HG02759 (cell line): ENCODE measurements at regions not wholly inside any gene's neighbourhood (a gene's known extent, or its start where the extent isn't known, plus 50 kb on each side); places are given as distances from the start of the nearest gene placed in this dataset.
"Not testable (repeated sequence)": the region's sequence is repeated elsewhere in the genome, so short reads cannot be mapped to it uniquely, and the experiment has no call there.

ENCODE experiments used
- ATAC-seq: cut with Tn5 transposase; IDR thresholded peaks from one replicate; pipeline ENCODE4 v1.9.1; 2021; ENCODE audit warnings: mild to moderate bottlenecking, moderate library complexity; ENCODE audit not compliant: unreplicated experiment

DNA sequence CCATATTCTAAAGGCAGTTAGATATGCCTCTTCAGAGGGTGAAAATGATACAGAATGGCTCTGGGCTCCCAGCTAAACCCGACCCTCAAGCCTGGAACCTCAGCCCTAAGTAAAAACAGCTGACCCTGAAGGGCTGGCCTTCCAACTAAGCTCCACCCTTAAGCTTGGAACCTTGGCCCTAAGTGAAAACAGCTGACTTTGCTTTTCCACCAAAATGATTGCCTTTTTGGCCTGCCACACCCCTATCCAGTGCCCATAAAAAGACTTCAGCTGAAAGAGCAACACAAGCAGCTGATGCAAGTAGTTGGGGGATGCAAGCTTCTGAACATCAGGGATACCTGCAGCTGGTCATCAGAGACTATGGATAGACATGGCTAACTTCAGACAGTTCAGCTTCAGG is 647.4 kb upstream of the SGCD start:
- no peak for ATAC-seq

DNA sequence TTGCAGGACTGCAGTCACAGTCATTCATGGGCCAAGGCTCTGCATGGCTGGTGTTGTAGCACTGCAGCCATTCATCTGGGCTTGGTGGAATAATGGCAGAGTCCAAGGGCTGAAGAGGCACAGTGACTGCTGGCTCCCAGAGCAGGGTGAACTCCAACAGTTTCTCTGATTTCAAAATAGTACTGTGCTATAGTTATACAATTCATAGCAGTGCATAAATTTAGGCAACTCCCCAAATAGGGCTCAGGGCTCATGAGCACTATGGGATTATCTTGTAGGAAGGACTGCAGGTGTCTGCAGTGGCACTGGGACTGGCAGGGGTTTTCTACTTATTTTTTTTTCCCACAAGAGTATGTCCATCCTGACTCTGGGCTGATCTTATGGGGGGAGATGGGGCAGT is 642.5 kb upstream of the SGCD start:
- no peak for ATAC-seq

DNA sequence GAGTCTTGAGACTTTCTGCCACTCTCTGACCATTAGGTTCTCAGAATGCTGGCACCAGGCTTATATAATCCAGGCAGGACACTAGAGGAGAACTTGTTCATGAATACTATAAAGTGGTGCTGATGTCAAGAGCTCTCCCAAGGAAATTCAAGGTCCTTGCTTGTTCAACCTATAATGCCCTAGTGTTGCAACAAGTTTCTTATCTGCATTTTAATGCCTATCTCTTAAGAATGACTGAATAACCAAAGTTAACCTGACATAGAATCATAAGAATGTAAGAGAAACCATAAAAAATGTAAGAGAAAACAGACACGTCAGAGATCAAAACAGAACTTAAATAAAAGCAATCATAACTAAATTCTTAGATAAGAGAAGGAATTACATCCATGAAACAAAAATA is 640.8 kb upstream of the SGCD start:
- no peak for ATAC-seq

DNA sequence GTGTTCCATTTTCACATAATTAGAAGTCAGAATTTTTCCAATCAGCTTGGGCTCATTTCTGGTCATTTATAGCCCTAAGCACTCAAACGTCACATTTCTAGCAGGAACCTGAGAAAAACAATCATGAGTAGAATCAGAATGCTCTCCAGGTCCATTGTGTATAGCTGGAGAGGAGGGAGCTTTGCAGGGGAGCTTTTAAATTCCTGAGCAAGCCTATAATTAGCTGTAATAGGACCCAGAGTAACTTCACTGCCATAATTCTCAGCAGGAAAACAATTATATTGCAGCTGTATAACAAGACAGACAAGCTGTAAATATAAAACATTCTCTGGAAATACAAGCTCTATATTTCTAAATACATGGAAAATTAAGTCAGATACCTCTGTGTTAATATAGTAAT is 637.6 kb upstream of the SGCD start:
- ATAC-seq, result no peak

DNA sequence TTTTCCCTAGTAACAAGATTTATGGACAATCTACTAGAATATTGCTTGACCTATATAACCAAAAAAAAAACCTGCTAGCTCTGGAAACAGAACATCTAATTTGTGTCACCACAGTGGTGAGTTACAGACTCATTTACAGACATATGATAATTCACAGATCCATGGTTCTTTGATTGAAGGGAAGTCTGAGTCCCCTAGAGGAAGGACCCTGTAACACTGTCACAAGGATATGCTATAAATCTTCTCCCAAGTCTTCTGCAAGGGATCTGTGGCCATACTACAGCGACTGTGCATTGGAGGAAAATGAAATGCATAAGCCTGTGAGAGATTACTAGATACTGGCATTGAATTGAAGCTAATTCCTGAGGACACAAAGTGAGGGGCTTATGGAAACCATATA is 630.6 kb upstream of the SGCD start:
- no peak for ATAC-seq

DNA sequence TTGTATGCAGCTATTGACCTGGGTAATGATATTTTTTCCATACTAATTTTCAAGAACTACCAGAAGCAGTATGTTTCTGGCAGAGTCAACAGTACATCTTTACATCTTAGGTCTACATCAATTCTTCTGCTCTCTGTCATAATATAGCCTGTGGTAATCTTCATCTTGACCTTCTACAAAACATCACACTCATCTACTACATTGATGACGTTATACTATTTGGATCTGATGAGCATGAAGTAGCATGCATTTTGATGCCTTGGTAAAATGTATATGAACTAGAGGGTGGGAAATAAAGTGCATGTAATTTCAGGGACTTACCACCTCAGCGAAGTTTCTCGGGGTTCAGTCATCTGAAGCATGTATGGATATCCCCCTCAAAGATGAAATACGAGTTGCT is 629.7 kb upstream of the SGCD start:
- no peak for ATAC-seq

DNA sequence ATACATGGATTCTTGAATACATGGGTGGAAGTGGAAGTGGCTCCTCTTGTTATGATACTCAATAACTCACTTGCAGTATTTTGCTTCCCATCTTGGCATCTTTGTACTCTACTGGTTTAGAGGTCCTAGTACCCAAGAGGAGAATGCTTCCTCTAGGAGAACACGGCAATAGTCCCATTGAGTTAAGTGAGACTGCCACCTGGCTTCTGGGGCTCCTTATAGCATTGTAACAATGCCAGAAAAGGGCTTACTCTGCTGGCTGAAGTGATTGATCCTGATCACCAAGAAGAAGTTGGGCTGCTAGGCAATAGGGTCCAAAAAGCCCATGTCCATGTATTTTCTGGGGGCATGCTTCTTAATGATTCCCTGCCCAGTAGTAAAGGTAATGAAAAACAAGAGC is 627.6 kb upstream of the SGCD start:
- no peak for ATAC-seq

DNA sequence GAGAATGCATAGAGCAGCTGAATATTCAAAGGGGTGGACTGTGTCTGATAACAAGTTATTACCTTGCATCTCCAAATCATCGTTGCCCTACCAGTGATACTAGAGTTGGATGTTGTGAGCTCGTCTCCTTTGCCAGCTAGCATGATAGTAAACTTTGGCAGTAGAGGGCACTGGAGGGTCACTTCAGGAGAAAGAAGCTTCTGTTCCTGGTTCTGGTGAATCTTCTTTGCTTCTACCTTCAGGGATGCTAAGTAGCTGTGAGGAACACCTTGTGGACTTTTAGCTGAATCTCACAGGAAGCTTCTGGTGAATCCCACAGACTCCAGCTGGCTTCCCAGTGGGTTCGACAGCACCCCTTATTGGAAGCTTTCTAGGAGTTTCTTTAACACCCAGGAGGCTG is 626.6 kb upstream of the SGCD start:
- no peak for ATAC-seq

DNA sequence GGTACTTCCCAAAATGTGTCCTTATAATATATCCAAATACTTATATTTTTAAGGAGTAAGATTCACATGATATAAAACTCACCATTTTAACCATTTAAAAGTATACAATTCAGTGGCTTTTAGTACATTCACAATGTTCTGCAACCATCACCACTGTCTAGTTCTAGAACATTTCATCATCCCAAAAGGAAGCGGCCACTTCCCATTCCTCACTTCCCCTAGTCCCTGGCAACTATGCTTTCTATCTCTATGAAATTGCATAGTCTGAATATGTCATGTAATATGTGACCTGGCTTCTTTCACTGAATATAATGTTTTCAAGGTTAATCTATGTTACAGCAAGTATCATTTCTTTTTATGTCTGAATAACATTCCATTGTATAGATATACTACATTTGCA is 615.1 kb upstream of the SGCD start:
- no peak for ATAC-seq

DNA sequence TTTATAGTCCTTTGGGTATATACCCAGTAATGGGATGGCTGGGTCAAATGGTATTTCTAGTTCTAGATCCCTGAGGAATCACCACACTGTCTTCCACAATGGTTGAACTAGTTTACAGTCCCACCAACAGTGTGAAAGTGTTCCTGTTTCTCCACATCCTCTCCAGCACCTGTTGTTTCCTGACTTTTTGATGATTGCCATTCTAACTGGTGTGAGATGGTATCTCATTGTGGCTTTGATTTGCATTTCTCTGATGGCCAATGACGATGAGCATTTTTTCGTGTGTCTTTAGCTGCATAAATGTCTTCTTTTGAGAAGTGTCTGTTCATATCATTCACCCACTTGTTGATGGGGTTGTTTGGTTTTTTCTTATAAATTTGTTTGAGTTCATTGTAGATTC is 612.5 kb upstream of the SGCD start:
- ATAC-seq, result not testable (repeated sequence)

DNA sequence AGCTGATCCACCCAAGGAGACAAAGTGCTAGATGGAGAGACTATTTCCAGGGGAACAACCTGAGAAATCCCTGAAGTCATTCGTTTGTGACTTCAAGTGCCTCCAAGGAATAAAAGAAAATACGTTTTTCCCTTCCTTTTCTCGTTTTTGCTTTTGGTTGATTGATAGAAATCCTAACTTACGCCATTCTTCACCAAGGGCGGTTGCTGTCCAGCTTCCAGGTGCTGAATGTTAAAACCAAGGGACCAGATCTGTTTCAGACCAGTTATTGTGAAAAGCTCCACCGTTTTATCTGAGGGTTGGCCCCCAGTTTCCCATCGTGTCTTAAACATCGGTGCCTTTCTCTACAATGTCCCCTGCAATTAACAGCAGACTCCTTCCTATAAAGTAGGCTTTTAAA is 600.7 kb upstream of the SGCD start:
- no peak for ATAC-seq

DNA sequence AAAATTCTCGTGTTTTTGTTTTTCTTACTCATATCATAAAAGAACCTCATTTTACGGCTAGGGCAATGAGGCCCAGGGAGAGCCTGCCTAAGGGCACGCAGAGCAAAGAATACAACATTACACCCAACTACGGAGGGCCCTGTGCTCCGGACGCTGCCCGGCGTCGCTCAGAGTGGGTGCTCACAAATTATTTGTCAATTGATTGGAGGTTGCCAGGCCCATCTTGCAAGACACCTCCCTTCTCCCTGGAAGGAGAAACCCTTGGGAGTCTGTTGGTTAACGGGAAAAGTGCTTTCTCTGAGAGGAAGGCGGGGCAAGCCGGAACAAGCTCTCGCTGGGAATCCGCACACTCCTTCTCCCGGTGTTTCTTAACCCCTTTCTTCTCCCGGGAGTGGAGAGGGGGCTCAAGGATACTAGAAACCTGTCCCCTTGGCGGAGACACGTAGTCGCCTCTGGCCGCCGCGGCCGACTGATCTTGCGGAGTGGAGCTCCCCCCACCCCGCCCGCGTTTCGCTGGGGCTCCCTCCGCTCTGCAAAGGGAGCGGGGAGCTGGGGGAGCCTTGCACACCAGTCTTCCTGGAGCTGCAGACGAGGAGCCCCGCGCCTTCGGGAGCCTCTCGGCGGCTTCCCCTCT is 599.3 kb upstream of the SGCD start:
- no peak for ATAC-seq

DNA sequence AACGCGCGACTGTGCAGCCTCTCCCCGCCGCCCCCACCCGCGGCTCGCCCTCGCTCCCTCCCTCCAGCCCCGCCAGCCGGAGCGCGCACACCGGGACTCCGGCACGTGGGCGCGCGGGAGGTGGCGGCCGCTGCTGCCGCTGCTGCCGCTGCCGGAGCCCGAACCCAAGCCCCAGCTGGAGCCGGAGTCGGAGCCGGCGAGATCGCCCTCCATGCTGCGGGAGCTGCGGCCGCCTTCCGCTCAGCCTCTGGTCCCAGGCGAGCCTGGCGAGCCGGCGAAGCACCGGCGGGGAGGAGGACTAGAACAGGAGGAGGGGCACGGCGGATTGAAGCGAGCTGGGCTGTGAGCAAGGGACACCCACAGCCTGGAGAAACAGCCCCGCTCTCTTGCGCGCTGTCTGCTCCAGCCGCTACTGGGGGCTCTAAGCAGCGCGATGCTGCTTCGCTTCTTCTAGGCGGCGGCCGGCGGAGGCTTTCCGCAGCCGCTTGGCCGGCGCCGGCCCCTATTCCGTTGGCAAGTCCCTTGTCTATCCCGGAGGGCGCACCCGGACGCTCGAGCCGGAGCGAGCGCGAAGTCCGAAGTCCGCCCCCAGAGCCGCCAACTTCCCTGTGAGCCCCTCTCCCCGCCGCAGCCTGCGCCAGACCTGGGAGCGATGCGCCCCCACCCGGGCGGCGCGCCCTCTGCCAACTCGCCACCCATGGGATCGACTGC is 598.7 kb upstream of the SGCD start:
- no peak for ATAC-seq

DNA sequence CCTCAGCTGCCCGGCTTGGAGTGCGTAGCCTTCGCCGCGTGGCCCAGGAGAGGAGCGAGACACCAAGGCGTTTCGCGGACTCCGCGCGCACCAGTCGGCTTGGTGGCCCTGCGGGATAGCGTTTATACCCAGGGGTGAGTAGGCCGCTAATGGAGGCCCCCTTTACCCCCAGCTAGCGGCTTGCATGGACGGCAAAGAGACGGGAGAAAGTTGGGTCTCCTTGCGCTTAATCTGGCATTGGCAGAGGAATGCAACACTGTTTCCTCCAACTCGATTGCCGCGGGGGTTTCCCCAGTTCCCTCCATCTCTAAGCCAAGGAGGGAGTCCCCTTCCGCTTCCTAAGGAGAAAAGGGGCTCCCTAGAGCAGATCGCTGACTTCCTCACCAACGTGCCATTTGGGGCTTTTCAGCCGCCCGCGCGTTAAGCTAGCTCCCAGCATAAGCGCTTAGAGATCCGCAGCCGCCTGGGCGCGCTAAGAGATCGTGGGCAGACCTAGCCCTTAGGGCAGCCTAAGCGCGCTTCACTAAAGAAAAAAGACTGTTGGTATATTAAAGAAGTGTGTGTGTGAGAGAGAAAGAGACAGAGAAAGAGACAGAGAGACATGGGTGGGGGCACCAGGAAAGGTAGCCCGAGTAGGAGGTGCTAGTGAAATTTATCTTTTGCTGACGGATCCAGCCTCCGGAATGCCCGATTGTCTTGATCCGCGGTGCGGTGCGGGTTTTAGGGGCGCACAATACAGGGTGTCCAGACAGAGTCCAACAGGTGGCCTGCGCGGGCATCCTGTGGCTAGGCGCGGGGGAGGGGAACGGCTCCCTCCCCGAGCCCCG is 597.9 kb upstream of the SGCD start:
- ATAC-seq, result no peak

DNA sequence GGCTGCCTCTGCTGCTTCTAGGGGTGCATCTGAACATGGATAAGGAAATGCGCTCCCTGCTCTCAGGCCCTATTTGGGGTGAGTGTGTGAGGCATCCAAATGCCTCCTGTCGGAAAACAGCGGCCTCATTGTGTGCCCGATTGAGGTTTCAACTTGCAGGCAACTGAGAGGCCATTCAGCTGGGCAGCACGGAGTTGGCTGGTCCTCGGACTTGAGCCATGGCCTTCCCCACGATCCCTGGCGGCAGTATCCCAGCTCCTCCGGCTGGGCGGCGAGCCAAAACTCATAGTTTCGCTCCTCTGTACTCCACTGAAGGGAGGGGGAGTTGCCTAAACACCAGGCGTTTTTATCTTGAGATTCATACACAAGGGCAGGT is 597.3 kb upstream of the SGCD start:
- ATAC-seq, result no peak

DNA sequence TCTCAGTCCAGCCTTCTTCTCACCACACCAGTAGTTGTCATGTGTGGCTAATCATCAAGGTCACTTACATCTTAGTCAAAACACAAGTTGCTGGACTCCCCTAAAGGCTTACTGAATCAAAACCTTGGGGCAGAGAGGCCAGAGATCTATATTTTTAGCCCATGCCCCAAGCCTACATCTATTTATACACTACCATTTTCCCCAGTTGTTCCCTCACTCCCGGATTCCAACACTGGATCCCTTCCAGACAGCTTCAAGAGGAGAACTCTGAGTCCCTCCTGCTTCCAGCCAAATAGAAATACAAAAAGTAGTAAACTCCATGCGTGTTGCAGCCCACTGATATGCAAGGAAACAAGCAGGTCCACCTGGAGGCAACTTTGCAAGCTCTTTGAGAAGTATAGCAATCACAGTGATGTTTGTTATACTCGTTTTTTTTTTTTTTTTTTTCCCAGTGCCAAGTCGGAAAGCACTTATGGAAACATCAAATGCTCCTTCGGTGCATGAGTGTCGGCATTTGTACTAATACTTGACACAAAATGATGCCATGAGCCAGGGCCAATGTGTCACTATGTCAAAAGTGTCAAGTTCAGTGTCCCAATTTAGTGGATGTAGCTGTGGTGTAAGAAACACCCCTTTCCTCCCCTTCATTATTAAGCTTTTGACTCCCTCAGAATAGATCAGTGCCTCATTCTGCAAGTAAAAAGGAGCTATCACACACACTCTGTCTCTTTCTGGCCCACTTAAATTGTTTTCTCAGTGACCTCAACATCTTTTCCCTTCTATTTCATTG is 594.2 kb upstream of the SGCD start:
- no peak for ATAC-seq

DNA sequence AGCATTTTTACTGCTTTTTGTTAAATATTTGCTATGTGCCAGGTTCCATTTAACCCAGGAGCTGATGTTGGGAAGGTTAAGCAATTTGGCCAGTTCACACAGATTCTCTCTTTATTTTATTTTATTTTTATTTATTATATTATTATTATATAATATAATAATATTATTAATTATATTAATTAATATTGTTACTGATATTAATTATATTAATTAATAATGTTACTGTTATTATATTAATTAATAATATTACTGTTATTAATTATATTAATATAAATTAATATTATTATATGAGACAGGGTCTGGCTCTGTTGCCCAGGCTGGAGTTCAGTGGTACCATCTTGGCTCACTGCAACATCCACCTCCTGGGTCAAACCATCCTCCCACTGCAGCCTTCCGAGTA is 593.0 kb upstream of the SGCD start:
- no peak for ATAC-seq

DNA sequence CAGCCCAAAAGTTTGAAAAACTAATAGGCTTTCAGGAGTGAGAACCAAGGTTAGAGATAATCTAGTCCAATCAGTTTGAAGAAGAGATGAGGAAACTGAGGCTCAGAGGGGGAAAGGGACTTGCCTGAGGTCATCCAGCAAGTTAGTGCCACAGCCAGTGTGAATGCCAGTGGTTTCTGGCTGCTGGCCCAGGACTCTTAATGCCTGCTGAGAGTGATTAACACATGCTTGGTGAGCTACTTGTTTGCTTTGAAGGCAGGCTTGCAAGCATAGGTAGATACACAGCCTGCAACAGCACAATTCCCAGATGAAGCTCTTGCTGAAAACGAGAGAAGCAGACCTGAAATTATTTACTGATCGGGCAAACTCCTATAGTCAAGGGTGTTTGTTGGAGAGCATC is 591.6 kb upstream of the SGCD start:
- no peak for ATAC-seq

DNA sequence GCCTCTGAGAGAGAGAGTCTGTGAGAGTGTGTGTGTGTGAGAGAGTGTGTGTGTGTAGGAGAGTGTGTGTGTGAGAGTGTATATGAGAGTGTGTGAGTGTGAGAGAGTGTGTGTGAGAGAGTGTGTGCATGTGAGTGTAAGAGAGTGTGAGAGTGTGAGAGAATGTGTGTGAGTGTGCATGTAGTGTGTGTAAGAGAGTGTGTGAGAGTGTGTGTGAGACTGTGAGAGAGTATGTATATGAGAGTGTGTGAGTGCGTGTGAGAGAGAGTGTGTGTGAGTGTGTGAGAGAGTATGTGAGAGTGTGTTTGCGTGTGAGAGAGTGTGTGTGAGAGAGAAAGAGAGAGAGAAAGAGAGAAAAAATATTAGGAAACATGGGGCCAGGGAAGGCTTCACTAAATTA is 588.3 kb upstream of the SGCD start:
- no peak for ATAC-seq

DNA sequence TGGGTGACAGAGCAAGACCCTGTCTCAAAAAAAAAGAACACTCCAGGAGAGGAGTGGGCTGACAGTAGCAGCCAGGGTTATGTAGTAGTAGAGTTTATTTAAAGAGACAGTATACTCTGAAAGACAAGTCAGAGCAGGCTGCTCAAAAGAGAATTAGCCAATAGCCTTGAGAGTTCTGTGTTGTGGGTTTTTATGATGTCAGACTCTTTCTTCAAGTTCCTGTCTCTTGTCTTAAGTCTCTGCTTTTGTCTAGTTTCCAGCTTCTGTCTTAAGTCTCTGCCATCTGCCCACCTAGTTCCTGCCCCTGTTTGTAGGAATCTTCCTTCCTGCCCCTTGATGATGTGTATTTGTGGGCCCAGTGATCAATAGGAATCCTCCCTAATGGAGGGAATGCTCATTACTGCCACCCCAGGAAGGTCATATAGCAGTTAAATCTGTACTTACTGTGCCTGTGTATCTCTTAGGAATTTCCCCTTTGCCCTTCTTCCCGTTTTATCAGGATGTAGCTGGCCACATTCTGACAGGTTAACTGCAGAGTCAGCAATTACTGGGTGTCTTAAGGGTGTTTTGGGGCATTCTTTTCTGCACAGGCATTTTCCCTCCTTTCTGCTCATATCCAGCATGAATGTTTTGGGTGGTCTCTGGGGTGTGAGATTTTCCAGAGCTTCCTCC is 580.5 kb upstream of the SGCD start:
- ATAC-seq, result no peak

DNA sequence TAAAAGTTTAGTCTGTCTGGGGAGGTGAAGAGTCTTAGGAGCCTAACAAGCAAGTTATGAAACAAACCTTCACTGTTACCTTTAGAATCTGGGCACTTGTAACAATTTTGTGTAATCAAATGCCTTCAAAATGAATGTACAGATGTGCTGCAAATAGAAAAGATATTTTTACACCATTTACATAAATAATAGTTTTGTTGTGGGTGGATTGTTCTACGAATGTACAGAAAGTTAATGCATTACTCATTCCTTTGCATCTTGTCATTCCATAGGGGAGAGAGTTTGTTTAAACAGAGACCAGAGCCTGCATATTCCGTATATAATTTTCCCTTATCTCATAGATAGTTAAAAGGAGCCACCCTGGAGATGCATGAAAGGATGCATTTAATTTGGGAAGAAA is 576.9 kb upstream of the SGCD start:
- ATAC-seq, result no peak
